ENCODE measurements at regions not wholly inside any gene's neighbourhood (a gene's known extent, or its start where the extent isn't known, plus 50 kb on each side); places are given as distances from the start of the nearest gene placed in this dataset.
"Not testable (repeated sequence)": the region's sequence is repeated elsewhere in the genome, so short reads cannot be mapped to it uniquely, and the experiment has no call there.

GRCh38 chr9:109597496-109597895, 99.4 kb upstream of the PTPN3 start:
- DNase-seq (ENCODE audit: low read depth) = no peak

GRCh38 chr9:109599131-109599530, 101.0 kb upstream of the PTPN3 start:
- DNase-seq (ENCODE audit: low read depth) = no peak

- no peak for DNase-seq (ENCODE audit: low read depth)
Measured at GRCh38 chr9:109599711-109600110, 101.6 kb upstream of the PTPN3 start.

- DNase-seq (ENCODE audit: low read depth) = peak; percentile 71
Measured at GRCh38 chr9:109600142-109600541, 102.0 kb upstream of the PTPN3 start.

- DNase-seq (ENCODE audit: low read depth) = no peak
Measured at GRCh38 chr9:109601181-109601580, 103.1 kb upstream of the PTPN3 start.

GRCh38 chr9:109602987-109603386, 104.9 kb upstream of the PTPN3 start:
- DNase-seq (ENCODE audit: low read depth) = no peak

GRCh38 chr9:109604131-109604530, 106.0 kb upstream of the PTPN3 start:
- DNase-seq (ENCODE audit: low read depth) = no peak

- DNase-seq (ENCODE audit: low read depth) = no peak
Measured at GRCh38 chr9:109604781-109605180, 106.7 kb upstream of the PTPN3 start.

GRCh38 chr9:109609060-109609459, 111.0 kb upstream of the PTPN3 start:
- DNase-seq (ENCODE audit: low read depth) = no peak

GRCh38 chr9:109616571-109617120, 118.5 kb upstream of the PTPN3 start:
- no peak for DNase-seq (ENCODE audit: low read depth)

GRCh38 chr9:109619310-109619709, 121.2 kb upstream of the PTPN3 start:
- no peak for DNase-seq (ENCODE audit: low read depth)

- no peak for DNase-seq (ENCODE audit: low read depth)
Measured at GRCh38 chr9:109624143-109624542, 126.0 kb upstream of the PTPN3 start.

GRCh38 chr9:109624896-109625295, 126.8 kb upstream of the PTPN3 start:
- no peak for DNase-seq (ENCODE audit: low read depth)

- DNase-seq (ENCODE audit: low read depth) = no peak
Measured at GRCh38 chr9:109627042-109627441, 128.9 kb upstream of the PTPN3 start.

GRCh38 chr9:109629615-109630014, 131.5 kb upstream of the PTPN3 start:
- no peak for DNase-seq (ENCODE audit: low read depth)

GRCh38 chr9:109632817-109633216, 134.7 kb upstream of the PTPN3 start:
- DNase-seq (ENCODE audit: low read depth) = no peak

- DNase-seq (ENCODE audit: low read depth) = no peak
Measured at GRCh38 chr9:109639674-109640579, 140.1 kb upstream of the PALM2AKAP2 start.

- no peak for DNase-seq (ENCODE audit: low read depth)
Measured at GRCh38 chr9:109640580-109641371, 139.2 kb upstream of the PALM2AKAP2 start.

GRCh38 chr9:109641372-109641659, 138.7 kb upstream of the PALM2AKAP2 start:
- no peak for DNase-seq (ENCODE audit: low read depth)

- DNase-seq (ENCODE audit: low read depth) = no peak
Measured at GRCh38 chr9:109652112-109652511, 127.9 kb upstream of the PALM2AKAP2 start.

GRCh38 chr9:109652971-109653370, 127.0 kb upstream of the PALM2AKAP2 start:
- DNase-seq (ENCODE audit: low read depth) = no peak

GRCh38 chr9:109653470-109653869, 126.5 kb upstream of the PALM2AKAP2 start:
- no peak for DNase-seq (ENCODE audit: low read depth)

- DNase-seq (ENCODE audit: low read depth) = not testable (repeated sequence)
Measured at GRCh38 chr9:109663978-109664377, 116.0 kb upstream of the PALM2AKAP2 start.

All from non-pigmented ciliary epithelial cell (primary cell).